GM19193 (cell line): ENCODE measurements at regions not wholly inside any gene's neighbourhood (a gene's known extent, or its start where the extent isn't known, plus 50 kb on each side); places are given as distances from the start of the nearest gene placed in this dataset.

Source experiments
- POLR2A ChIP-seq: IDR thresholded peaks from 4 replicates; pipeline ENCODE4 v1.6.1; 2011; ENCODE audit not compliant: insufficient read depth, insufficient read length; ENCODE audit errors: extremely low read depth

DNA sequence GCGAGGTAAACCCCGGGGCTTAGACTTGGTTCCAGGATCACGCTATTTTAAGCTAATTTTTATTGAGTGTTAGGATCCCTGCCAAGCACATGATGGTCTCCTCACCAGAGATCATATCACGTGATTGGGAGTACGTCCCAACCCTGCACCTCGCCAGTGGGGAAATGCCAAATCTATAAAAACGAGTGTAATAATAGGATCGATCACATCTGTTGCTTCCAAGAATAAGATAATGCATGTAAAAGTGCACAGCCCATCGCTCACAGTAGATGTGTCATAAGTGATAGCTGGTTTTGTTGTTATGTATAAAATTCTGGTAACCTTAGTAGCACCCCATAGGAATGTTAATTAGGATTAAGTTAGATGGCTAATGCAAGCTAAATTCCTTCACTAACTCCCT, 581.0 kb upstream of the TMEM132C start:
- TF ChIP-seq POLR2A, result no peak

DNA sequence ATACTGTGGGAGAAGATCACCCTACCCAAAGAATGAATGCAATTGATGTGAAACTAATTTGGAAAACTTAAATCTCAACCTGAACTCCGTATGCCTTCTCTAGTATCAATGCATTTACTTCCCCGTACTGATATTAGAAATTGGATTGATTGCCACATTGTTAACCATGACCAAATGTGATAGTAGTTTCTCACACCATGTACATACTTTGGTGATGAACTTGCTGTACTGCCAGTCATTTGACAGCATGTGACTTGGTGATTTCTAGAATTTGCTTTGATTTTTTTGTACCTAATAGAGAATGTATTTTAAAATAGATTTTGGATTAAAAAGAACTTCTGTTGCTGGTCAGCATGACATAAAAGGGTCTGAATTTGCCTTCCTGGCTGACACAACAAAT, 579.8 kb upstream of the TMEM132C start:
- TF ChIP-seq POLR2A, result no peak

DNA sequence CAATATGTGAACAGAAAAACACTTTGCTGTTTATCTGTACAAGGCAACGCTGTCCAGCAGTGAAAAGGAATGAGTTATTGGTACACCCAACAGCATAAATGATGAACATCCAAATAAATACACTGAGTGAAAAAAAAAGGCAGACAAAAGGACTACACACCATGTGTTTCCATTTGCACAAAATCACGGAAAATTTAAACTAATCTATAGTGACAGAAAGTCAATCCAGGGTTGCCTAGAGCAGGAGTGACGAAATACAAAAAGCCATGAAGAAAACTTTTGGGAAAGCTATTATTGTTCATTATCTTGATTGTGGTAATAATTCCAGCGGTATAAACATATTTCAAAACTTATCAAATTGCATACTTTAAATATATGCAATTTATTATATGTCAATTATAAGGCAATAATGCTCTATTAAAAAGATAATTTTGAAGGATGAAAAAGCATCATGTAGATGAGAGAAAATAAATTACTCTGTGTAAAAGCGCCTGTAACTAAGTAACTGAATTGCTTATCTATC, 578.0 kb upstream of the TMEM132C start:
- TF ChIP-seq POLR2A, result no peak

DNA sequence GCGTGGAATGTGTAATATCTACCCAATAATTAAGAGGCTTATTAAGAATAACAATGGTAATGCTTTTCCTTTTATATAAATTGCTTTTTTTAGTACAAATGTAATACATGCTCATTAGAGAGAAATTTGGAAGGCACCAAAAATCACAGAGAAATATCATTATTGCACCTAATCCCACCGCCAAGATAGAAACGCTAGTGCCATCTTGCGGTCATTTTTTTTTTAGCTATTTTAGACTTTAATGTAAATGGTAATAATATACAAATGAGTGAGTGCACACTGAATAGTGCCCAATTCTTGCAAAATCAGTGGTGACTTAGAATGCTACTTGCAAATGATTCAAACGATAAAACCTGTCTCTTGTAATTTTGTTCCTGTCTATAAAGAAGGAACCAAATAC, 576.8 kb upstream of the TMEM132C start:
- no peak for TF ChIP-seq POLR2A

DNA sequence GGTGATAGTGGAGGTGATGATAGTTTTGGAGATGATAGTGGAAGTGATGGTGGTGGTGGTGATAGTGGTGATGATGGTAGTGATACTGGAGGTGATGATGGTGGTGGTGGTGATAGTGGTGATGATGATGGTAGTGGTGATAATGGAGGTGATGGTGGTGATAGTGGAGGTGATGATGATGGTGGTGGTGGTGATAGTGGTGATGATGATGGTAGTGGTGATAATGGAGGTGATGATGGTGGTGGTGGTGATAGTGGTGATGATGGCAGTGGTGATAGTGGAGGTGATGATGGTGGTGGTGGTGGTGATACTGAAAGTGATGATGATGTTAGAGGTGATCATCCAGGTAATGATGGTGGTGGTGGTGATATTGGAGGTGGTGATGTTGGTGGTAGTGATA, 570.0 kb upstream of the TMEM132C start:
- TF ChIP-seq POLR2A, result no peak

DNA sequence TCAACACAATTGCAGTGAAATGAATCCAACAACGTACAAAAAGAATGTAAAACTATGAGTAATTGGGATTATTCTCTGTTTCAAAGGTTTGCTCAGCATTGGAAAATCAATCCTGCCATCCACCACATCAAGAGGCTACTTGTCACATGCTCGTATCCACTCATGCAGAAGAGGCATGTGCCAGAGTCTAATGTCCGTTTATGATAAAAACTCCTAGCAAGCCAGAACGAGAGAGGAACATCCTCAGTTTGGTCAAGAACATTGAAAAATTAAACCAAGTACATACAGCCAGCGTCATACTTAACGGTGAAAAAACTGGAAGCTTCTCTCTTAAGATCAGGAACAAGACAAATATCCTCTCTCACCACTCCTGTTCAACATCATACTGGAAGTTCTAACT, 563.9 kb upstream of the TMEM132C start:
- TF ChIP-seq POLR2A, result no peak

DNA sequence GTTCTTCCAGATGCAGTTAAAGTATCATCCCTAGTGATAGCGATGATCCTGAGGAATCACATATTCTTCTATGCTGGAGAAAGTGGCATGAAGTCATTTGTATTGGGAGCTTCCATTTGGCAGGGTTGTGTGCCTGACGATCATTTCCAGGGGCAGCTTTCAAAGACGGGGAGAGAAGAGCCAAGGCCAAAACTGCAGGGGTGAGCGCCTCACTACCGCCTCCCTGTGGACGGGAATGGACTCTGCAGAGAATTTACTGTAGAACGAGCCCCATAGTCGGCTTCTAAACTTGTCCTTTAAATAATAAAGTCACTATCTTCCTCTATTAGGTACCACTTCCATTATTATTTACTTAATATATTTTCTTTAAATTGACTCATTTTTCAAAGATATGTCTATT, 555.9 kb upstream of the TMEM132C start:
- TF ChIP-seq POLR2A, result no peak

DNA sequence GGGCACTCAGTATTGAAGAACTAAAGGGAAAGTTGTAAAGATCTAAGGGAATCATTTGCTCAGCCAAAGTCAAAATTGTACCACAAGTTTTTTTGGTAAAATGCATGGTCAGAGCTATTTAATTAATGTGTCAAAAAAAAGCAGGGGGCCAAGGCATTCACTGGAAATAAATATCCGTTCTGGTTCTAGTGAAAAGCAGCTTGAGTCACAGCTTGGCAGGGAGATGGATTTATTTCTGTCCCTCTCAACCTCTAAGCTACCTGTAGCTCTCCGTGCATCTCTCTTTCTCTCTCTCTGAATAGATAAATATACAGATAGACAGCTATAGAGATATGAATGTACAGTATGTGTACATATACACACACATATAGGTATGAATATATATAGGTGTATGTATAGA, 554.4 kb upstream of the TMEM132C start:
- no peak for TF ChIP-seq POLR2A

DNA sequence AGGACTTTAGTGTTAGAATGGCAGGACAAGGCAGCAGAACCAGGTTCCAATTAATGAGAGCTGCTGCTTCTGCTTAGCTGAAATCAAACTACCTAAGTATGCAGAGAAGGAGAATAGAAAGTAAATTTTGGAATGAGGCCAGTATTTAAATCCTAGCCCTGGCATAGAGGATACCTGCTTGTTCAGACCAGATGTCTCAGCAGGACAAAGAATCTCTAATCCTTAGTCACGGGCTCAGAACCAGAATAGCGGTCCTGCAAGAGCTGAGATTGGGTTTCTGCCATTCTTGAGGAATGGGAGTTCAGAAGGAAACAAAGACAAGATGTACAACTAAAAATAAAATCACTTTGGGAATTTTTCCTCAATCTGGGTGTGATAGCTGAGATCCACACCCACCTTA, 550.8 kb upstream of the TMEM132C start:
- TF ChIP-seq POLR2A, result no peak

DNA sequence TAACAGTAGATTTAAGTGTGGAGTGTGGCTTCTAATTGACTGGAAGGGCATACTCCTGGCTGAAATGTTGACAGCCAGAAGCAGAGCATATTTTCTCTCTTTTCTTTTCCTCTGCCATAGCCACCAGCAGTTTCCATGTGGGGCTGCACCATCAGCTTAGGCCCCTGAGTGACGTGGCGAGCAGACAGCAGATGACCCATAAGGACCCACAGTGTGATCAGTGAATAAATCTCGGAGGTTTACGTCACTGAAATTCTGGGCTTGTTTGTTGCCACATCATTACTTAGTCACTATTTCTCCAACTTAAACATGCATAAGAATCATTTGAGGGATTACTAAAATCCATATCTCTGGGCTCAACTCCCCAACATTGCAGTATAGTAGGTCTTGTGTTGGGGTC, 549.7 kb upstream of the TMEM132C start:
- no peak for TF ChIP-seq POLR2A

DNA sequence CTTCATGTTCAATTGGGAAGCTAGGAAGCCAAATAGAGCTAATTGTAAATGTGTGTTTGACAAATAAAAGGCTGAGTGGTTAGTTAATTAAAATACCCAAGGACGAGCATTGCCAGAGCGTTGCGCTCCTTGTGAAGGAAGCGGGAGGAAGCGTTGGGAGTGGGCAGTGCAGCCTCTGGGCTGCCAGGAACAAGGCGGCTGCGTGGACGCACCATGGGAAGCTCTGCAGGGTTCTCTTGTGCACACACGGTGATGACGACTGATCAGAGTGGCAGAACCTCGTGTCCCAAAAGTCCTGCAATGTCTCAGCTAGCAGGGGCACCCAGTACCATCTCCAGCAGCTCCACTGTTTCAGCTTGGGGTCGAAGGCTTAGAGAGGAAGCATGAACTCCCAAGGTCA, 546.6 kb upstream of the TMEM132C start:
- TF ChIP-seq POLR2A, result no peak

DNA sequence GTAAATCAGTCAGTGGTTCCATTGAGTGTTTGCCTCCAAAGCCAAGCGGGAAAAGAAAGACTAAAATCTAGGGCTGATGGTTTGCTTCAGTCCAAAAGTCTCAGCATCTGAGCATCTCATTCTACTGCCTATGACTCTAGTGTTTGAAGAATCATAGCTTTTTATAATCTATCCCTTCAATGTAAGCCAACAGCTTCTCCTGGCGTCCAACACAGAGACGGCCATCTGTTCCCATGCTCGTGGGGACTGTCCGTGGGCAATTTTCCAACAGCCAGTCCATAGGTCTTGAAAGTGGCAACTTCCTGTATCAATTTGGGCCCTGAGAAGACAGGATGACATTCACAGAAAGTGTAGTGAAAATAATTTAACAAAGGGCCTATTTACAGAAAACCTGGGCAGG, 544.4 kb upstream of the TMEM132C start:
- no peak for TF ChIP-seq POLR2A

DNA sequence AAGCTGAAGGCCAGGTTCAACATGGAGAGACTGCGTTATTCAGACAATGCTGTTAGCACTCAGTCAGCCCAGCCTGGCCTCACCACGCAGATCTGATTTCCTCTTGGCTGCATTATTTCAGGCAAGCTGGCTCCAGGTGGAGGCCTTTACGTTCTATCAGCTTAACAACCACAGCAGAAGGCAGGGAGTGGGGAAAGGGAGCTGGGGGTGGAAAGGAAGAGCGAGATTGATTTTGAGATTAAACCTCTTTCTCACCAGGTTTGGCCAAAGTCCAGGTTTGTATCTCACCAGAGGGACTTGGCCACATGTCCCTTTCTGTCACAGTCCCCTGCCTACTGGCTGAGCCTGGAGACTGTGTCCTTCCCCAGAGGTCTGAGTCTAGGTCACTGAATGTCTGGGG, 543.7 kb upstream of the TMEM132C start:
- no peak for TF ChIP-seq POLR2A

DNA sequence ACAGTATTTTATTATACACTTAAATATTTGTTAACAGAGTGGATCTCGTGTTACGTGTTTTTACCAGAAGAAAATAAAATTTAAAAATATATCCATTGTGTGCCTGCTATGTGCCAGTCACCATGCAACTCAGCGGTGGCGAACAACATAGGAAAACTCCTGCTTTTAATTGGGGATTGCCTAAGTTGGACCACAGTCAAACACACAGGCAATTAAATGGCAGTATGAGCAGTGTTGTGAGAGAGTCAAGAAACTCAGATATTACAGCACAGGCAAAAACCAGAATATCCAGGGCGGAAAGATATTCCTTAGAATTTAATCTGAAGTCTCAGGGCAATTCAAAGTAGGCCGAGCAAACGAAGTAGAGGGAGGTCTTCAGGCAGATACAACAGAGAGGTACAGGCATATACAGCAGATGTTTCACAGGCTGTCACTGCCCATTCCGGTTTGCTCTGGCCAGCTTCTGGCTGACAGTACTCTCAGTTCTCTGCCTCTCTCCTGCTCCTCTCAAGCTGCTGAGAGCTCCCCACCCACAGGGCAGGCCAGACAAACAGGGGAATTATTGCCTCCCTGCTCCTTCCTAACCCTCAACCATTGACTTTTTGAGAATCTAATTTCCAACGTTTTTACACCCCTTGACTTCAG, 540.2 kb upstream of the TMEM132C start:
- no peak for TF ChIP-seq POLR2A

DNA sequence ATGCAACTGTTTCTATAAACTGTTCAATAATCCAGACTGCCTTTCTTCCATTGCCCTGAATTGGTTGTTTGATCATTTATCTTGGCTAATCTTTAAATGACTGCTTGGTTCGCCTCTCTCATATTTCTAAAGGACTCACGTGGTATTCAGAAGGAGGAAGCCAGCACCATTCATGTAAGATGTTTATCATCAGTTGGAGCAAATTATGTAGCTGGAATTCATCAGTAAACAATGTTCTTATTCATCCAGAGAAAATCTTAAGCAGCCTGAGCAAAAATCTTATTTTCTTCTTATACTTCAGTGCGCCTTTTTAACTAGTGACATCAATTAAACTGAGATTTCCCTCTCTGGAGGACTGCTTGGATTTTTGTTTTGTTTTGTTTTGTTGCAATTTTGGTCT, 538.7 kb upstream of the TMEM132C start:
- TF ChIP-seq POLR2A, result no peak

DNA sequence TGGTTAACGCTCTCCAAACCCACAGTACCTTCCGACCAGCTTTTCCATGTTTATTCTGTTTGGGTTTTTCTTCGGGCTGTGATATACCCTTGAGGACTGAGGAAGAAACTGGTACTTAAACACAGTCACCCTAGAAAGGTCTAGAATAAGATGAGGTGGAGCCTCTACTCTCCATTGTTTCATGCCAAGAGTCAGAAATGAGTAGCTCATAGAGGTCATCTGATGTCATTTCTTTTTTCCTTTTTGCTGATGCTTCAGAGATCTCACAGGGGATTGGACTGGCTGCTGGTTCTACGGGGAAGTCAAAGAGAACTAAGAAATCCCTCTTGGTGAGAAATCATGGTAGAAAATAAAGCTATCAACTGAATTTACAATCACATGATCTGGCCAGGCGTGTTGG, 538.2 kb upstream of the TMEM132C start:
- TF ChIP-seq POLR2A, result no peak

DNA sequence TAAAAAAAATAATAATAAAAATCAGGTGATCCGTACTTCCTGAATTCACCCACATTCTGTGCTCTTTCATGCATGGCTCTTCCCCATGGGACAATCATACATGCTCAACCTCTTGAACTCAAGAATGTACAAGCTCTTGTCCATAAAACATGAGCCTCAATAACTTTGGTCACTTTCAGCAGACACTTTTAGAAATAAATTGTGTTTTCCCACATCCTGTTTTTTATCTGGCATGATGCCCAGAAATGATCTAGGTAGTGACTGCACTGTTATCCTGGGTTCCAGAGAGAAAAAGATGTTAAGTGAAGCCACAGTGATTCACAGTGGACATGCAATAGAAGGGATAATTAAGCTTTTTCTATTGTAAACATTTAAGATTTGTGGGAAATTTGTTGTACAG, 537.6 kb upstream of the TMEM132C start:
- TF ChIP-seq POLR2A, result no peak
